ENCODE measurements at regions not wholly inside any gene's neighbourhood (a gene's known extent, or its start where the extent isn't known, plus 50 kb on each side); places are given as distances from the start of the nearest gene placed in this dataset.
"Not testable (repeated sequence)": the region's sequence is repeated elsewhere in the genome, so short reads cannot be mapped to it uniquely, and the experiment has no call there.

DNA sequence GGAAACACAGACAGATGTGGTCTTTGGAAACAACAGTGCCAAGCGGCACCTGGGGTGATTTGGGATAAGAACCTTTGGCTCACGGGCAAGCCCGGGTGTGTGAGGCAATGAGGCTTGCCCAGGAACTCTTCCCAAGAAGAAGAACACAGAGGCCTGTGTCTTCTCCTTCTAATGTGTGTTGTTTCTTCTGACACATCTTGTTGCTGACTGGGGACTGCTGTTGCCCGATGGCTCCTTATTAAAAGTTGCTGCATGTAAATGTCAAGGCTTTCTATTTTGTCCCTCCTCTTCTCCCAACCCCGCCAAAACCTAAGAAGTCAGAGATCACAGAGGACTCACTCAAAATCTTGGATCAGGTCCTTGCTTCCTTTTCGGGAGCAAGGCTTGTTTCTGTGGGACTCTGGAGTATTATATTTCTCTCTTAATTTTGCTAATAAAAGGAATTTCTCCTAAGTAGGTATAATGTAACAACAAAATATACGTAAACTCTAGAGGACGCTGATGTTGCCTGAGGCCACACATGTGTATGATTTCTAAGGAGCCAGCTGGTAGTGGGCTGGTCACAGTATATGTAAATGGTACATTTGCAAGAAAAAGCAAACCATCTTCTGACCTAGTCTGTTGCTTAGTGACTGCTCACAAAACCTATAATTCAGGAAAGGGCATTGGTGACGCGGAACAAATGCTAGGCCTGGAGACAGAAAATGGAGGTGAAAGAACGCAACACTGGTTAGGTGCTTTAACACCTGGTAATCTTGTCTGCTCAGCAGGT is 232.5 kb downstream of the GADD45G start:
- DNase-seq, result no peak

- no peak for DNase-seq
Observed at GRCh38 chr9:89837934-89838310, 233.1 kb downstream of the GADD45G start.

DNA sequence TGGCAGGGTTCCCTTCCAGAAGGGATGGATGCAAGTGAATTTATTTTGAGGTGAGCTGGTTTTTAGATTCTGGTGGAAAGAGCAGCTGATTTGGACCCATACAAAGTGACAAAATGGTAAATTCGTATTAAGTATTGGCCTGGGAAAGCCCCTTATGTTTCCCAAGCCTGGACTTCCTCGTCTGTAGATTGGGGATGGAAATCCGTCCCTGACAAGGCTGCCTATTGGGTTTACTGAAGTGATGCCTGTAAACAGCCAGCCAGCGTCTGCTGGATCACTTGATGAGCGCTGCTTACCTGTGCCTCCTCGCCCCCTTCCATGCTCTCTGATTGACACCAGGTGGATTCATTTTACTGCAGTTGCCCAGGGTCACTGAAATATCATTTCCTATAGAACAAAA is 233.8 kb downstream of the GADD45G start:
- DNase-seq, result no peak

- DNase-seq, result no peak
Observed at GRCh38 chr9:89839449-89839848, 234.6 kb downstream of the GADD45G start.

DNA sequence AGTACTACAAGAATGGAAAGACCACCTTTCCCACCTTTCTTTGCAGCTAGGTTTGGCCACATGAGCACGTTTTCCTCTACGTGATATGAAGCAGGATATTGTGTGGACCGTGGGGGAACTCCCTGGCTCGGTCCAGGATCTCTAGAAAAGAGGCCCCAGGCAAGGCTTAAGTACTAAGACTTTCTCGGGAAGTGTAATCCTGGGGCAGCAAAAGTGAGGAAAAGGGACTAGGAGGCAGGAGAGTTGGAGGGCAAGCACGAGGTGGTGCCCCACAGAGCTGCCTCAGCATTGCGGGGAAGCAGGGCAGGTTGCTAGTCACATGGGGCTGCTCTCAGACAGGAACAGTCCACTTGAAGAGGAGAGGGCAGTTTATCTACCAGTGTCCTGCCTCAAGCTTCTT is 235.1 kb downstream of the GADD45G start:
- no peak for DNase-seq

GRCh38 chr9:89841456-89841855 is 236.6 kb downstream of the GADD45G start:
- no peak for DNase-seq

- no peak for DNase-seq
Observed at GRCh38 chr9:89842267-89842768, 237.5 kb downstream of the GADD45G start.

DNA sequence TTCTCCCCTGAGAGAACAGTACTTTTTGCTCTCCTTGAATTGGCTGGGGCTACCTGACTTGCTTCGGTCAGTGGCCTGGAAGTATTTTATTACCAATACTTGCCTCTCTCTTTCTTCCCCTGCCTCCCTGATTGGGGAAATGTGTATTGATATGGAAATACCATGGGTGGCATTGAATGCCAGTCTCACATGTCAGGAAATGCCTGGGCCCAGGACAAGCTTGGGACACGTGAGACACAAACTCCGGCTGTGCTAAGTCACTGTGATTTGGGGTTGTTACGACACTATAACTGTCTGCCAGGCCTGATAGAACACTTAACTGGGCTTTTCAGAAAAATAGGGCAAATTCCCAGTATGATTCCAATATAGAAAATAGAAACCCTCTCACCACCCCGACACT is 238.3 kb downstream of the GADD45G start:
- DNase-seq, result no peak

GRCh38 chr9:89843591-89843990 is 238.8 kb downstream of the GADD45G start:
- DNase-seq, result no peak

DNA sequence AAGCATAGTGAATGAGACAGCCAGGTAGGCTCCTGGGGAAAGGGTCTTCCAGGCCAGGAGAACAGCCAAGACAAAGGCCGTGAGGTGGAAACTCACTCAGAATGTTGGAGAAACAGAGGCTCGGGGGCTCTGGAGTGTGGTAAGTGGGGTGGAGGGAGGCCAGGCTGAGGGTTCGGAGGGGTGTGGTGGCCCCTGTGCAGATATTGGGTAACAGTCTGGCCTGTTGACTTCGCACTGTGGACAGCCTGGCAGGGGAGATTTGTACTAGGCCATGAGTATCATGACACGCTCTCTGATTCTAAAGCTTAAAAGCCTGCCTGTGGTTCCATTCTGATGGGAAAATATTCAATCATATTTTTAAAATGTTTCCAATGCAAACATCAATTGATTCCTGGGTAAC is 239.3 kb downstream of the GADD45G start:
- DNase-seq, result no peak

DNA sequence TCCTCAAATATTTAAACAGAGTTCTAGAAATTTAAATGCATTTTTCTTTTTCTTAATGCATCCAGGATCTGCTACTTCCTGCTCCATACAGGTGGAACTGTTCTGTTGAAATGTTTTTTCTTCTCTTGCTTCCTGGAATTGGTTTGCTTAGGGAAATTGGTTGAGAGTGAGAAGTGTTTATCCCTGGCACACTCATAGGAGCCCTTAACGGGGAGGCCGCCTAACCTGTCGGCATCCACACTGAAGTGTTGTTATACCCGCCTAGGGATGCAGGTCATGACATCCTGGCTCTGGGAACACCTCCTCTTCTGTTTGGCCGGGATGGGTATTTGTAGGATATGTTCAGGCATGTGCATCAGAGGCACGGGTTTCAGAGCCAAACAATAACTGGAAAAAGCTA is 239.7 kb downstream of the GADD45G start:
- DNase-seq, result no peak

DNA sequence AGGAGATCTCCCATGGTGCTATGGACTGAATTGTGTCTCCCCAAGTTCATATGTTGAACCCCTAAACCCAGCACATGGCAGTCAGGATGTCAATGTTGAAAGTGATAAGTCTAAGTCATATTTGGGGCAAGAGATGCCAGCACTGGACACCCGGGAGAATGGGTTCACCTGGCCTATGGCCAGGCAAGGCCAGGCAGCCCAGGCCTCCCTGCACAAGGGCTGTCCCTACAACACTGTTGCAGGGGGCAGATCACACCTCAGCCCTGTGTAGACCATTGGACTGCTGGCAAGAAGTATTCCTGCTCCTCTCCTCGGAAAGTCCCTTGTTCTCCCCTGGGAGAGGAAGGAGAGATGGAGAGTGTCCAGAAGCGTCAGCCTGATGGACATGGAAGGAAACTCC is 240.5 kb downstream of the GADD45G start:
- DNase-seq, result no peak

DNA sequence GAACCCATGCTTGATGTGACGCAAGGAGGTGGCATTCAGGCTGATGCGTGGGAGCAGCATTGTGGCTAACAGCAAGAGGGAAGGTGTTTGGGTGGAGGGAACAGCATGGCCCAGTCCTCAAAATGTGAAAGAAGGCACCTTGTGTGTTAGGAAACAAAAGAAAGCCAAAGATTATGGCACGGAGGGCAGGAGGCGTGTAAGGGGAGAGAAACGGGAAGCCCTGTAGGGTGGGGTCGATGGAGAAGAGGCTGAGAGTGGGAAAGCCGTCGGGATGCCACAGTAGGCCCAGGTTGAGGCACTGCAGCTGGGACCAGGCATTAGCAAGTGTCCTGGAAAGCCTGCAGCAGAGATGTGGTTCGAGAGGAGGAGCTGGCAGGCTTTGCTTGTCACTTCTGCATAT is 241.1 kb downstream of the GADD45G start:
- DNase-seq, result no peak

- no peak for DNase-seq
Observed at GRCh38 chr9:89848060-89849040, 243.5 kb downstream of the GADD45G start.

DNA sequence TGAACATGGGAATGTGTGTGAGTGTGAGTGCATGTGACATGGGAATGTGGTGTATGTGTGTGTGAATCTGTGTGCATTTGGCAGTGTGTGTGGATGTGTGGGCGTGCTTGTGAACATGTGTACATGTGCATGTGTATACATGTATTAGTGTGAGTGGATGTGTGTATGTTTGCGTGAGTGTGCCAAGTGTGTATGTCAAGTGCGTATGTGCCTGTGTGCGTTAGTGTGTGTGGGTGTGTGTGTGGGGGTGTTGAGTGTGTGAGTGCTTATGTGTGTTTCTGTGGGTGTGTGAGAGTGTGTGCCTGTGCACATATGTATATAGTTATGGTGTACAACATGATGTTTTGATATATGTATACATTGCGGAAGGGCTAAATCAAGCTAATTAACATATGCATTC is 244.3 kb downstream of the GADD45G start:
- no peak for DNase-seq

- DNase-seq, result no peak
Observed at GRCh38 chr9:89850153-89850552, 245.3 kb downstream of the GADD45G start.

- DNase-seq, result peak in 4 of 51 donors; percentile 5 to 30 (median 10)
Observed at GRCh38 chr9:89850631-89851325, 246.0 kb downstream of the GADD45G start.

DNA sequence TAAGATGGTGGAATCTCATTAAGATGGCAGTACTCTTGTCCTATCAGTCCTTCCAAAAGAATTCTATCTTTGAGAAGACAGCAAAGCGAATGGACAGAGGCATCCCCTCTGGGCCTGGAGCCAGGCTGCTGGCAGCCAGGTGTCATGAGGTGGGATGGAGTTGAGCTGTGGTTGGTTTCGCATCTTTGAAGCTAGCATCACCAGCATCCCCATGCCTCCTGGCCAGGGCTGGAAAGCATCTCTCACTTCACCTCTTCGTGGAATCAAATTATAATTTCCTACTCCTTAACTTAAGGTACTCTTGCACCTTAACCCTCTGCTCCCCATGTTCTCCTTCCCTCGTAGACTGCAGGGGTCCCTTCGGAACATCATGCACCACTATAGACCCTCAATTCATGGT is 248.3 kb downstream of the GADD45G start:
- no peak for DNase-seq

- no peak for DNase-seq
Observed at GRCh38 chr9:89853931-89854330, 249.1 kb downstream of the GADD45G start.

- no peak for DNase-seq
Observed at GRCh38 chr9:89854715-89855475, 250.1 kb downstream of the GADD45G start.

DNA sequence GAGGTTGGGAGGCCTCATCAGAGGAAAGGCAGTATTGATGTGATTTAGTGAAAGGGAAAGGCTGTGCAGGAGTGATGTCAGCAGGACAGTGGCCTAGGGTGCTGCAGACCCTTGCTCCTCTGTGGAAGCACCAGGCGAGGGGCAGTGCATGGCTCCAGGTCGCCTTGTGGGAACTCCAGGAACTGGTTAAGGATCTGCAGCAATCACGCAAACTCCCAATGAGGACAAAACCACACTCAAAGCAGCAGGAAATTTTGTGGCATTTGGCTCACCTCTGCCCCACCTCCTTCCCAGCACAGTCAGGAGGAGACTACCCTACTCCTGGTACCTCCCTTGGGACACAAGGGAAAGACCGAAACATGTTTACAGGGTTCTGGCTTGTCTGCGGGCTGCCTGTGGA is 251.5 kb downstream of the GADD45G start:
- not testable (repeated sequence) for DNase-seq

Measured in hypothalamus (tissue), 51 donors.